ENCODE measurements at regions not wholly inside any gene's neighbourhood (a gene's known extent, or its start where the extent isn't known, plus 50 kb on each side); places are given as distances from the start of the nearest gene placed in this dataset.
A peak's percentile ranks its signal among the peaks of the same experiment; 100 is the strongest.

GRCh38 chr17:77427391-77427991, 286.7 kb downstream of the SEC14L1 start:
- intact Hi-C loops (cut with DNase I) = loop anchor here (5.0 kb wide), 1 partner anchor 65 kb away; no protein-coding TSS in a partner anchor
- no peak for DNase-seq (ENCODE audit: extremely low spot score in 2 of 2)
- H3K4me1 ChIP-seq = peaks cover 100% of the 10 kb centered on the region

GRCh38 chr17:77428020-77428748, 287.4 kb downstream of the SEC14L1 start:
- Histone ChIP-seq H3K36me3 (no peaks in the 10 kb centered on the region), H3K4me3 (no peak overlapping the region)

More at GRCh38 chr17:77427391-77427991, 286.7 kb downstream of the SEC14L1 start:
- H3K9me3 ChIP-seq = no peaks in the 10 kb centered on the region
- TF ChIP-seq CTCF (IDR thresholded peaks at IDR 0.05) (no peak), POLR2AphosphoS5 (IDR thresholded peaks at IDR 0.05; ENCODE audit: insufficient read depth in 1 of 2, low read depth in 1 of 2) (peak; percentile 9 to 81), POLR2A (IDR thresholded peaks at IDR 0.05) (no peak)
- no peaks in the 10 kb centered on the region for H3K36me3 ChIP-seq
- H3K27ac ChIP-seq = peak overlapping the region; percentile 98
- peak overlapping the region in 1 of 2 donors; percentile 3 for H3K4me3 ChIP-seq
- no peaks in the 10 kb centered on the region for H3K27me3 ChIP-seq

GRCh38 chr17:77428749-77429368, 288.1 kb downstream of the SEC14L1 start:
- peaks cover 100% of the 10 kb centered on the region for H3K4me1 ChIP-seq
- no peak overlapping the region for H3K4me3 ChIP-seq
- no peaks in the 10 kb centered on the region for H3K9me3 ChIP-seq
- H3K27ac ChIP-seq = peak overlapping the region; percentile 98
- DNase-seq (ENCODE audit: extremely low spot score in 2 of 2) = no peak
- H3K36me3 ChIP-seq = no peaks in the 10 kb centered on the region
- TF ChIP-seq POLR2AphosphoS5 (IDR thresholded peaks at IDR 0.05; ENCODE audit: insufficient read depth in 1 of 2, low read depth in 1 of 2) (no peak), POLR2A (IDR thresholded peaks at IDR 0.05) (no peak), CTCF (IDR thresholded peaks at IDR 0.05) (no peak)
- intact Hi-C loops (cut with DNase I) = loop anchor here (5.0 kb wide), 1 partner anchor 63 kb away; no protein-coding TSS in a partner anchor
- no peaks in the 10 kb centered on the region for H3K27me3 ChIP-seq

More at GRCh38 chr17:77428020-77428748, 287.4 kb downstream of the SEC14L1 start:
- Histone ChIP-seq H3K9me3 (no peaks in the 10 kb centered on the region), H3K27me3 (no peaks in the 10 kb centered on the region), H3K27ac (peak overlapping the region; percentile 98), H3K4me1 (peaks cover 100% of the 10 kb centered on the region)
- no peak for DNase-seq (ENCODE audit: extremely low spot score in 2 of 2)
- intact Hi-C loops (cut with DNase I) = loop anchor here (5.0 kb wide), 1 partner anchor 64 kb away; no protein-coding TSS in a partner anchor
- TF ChIP-seq POLR2A (IDR thresholded peaks at IDR 0.05) (no peak), POLR2AphosphoS5 (IDR thresholded peaks at IDR 0.05; ENCODE audit: insufficient read depth in 1 of 2, low read depth in 1 of 2) (peak in 1 of 2 donors; percentile 36), CTCF (IDR thresholded peaks at IDR 0.05) (no peak)

- DNase-seq (ENCODE audit: extremely low spot score in 2 of 2) = no peak
- Histone ChIP-seq H3K9me3 (no peaks in the 10 kb centered on the region), H3K4me3 (no peak overlapping the region), H3K27ac (peak overlapping the region; percentile 98), H3K36me3 (no peaks in the 10 kb centered on the region), H3K4me1 (peaks cover 100% of the 10 kb centered on the region), H3K27me3 (no peaks in the 10 kb centered on the region)
- TF ChIP-seq POLR2AphosphoS5 (IDR thresholded peaks at IDR 0.05; ENCODE audit: insufficient read depth in 1 of 2, low read depth in 1 of 2) = no peak
- TF ChIP-seq POLR2A (IDR thresholded peaks at IDR 0.05) = no peak
- intact Hi-C loops (cut with DNase I) = loop anchor here (5.0 kb wide), 1 partner anchor 63 kb away; no protein-coding TSS in a partner anchor
These were observed 288.7 kb downstream of the SEC14L1 start for GRCh38 chr17:77429369-77429968.

All from vagina (tissue), 2 donors.